ENCODE measurements at regions not wholly inside any gene's neighbourhood (a gene's known extent, or its start where the extent isn't known, plus 50 kb on each side); places are given as distances from the start of the nearest gene placed in this dataset.

GRCh38 chr6:149250951-149251350 is 66.6 kb upstream of the TAB2 start:
- H3K9me3 ChIP-seq: no peaks in the 10 kb centered on the region
- intact Hi-C loops (cut with DNase I): no loop called here
- no peaks in the 10 kb centered on the region for H3K27me3 ChIP-seq (ENCODE audit: low read depth)
- TF ChIP-seq CTCF (IDR thresholded peaks at IDR 0.05): no peak
- ATAC-seq (no peak), DNase-seq (no peak)
- no peak overlapping the region for H3K4me3 ChIP-seq
- H3K36me3 ChIP-seq: no peaks in the 10 kb centered on the region
- H3K4me1 ChIP-seq: no peaks in the 10 kb centered on the region
- H3K27ac ChIP-seq: no peak overlapping the region

GRCh38 chr6:149252622-149253021 is 64.9 kb upstream of the TAB2 start:
- intact Hi-C loops (cut with DNase I): no loop called here
- DNase-seq: no peak

DNA sequence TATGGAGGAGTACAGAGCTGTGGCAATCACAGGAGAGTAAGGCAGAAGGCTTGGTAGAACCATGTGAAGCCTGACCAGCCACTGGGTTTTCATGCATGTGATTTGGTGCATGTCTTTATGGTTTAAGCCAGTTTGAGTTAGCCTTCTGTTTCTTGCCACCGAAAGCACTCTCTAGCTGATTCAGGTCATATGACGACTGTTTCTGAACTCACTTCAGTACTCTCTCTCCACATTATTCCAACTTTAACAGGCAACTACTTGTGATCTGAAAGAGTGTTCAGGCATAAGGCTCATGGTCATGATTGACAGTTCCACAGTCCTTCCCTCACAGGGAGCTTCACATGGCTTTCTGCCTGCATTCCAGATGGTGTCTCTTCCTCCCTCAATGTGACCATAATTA is 63.3 kb upstream of the TAB2 start:
- DNase-seq: no peak
- Histone ChIP-seq H3K4me3 (no peak overlapping the region), H3K36me3 (no peaks in the 10 kb centered on the region), H3K27me3 (ENCODE audit: low read depth) (no peaks in the 10 kb centered on the region), H3K9me3 (no peaks in the 10 kb centered on the region), H3K4me1 (no peaks in the 10 kb centered on the region), H3K27ac (no peak overlapping the region)
- intact Hi-C loops (cut with DNase I): no loop called here
- no peak for ATAC-seq
- TF ChIP-seq CTCF (IDR thresholded peaks at IDR 0.05): no peak

More at GRCh38 chr6:149252622-149253021, 64.9 kb upstream of the TAB2 start:
- no peaks in the 10 kb centered on the region for H3K36me3 ChIP-seq
- H3K9me3 ChIP-seq: no peaks in the 10 kb centered on the region
- no peak for ATAC-seq
- no peak overlapping the region for H3K27ac ChIP-seq
- H3K4me1 ChIP-seq: no peaks in the 10 kb centered on the region
- no peak for TF ChIP-seq CTCF (IDR thresholded peaks at IDR 0.05)
- H3K27me3 ChIP-seq (ENCODE audit: low read depth): no peaks in the 10 kb centered on the region
- H3K4me3 ChIP-seq: no peak overlapping the region

GRCh38 chr6:149259753-149260152 is 57.8 kb upstream of the TAB2 start:
- H3K4me3 ChIP-seq: no peak overlapping the region
- no peak overlapping the region for H3K27ac ChIP-seq
- no peaks in the 10 kb centered on the region for H3K9me3 ChIP-seq
- DNase-seq: peak; percentile 65
- peak; percentile 75 to 95 for ATAC-seq
- H3K27me3 ChIP-seq (ENCODE audit: low read depth): no peaks in the 10 kb centered on the region
- TF ChIP-seq CTCF (IDR thresholded peaks at IDR 0.05): no peak
- H3K4me1 ChIP-seq: no peaks in the 10 kb centered on the region
- H3K36me3 ChIP-seq: no peaks in the 10 kb centered on the region
- intact Hi-C loops (cut with DNase I): no loop called here

DNA sequence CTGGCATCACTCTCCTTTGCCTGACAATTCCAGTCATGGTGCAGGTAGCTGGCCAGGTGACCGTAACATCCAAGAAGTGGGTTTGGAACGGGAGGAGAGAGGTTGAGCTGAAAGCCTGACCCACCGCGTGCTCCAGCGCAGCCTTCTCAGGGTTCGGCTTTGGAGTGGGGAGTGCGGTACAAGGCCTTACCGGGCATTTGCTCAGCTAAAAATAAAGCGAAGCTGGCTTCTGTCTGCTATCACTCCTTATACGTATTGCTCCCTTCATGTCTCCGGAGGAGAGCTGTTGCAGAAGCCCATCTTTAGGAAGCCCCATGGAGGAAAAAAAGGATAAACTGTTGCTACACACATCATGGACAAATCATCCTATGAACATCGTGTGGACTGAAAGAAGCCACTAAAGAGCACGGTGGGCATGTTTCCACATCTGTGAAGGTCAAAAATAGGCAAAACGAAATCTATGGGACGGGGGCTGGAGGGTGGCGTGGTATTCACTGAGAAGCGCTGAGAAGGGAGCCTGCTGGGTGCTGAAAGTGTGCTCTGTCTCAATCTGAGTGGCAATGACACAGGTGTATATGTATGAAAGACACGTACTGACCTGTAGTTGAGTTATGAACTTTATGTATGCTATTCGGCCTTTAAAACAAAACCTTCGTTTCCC is 57.2 kb upstream of the TAB2 start:
- Histone ChIP-seq H3K27me3 (ENCODE audit: low read depth) (no peaks in the 10 kb centered on the region), H3K4me1 (no peaks in the 10 kb centered on the region), H3K27ac (no peak overlapping the region), H3K36me3 (no peaks in the 10 kb centered on the region), H3K4me3 (no peak overlapping the region), H3K9me3 (no peaks in the 10 kb centered on the region)
- DNase-seq: no peak
- ATAC-seq: no peak
- intact Hi-C loops (cut with DNase I): no loop called here
- no peak for TF ChIP-seq CTCF (IDR thresholded peaks at IDR 0.05)

Data from lower lobe of right lung (tissue), 2 donors.